ENCODE measurements at regions not wholly inside any gene's neighbourhood (a gene's known extent, or its start where the extent isn't known, plus 50 kb on each side); places are given as distances from the start of the nearest gene placed in this dataset.

DNA sequence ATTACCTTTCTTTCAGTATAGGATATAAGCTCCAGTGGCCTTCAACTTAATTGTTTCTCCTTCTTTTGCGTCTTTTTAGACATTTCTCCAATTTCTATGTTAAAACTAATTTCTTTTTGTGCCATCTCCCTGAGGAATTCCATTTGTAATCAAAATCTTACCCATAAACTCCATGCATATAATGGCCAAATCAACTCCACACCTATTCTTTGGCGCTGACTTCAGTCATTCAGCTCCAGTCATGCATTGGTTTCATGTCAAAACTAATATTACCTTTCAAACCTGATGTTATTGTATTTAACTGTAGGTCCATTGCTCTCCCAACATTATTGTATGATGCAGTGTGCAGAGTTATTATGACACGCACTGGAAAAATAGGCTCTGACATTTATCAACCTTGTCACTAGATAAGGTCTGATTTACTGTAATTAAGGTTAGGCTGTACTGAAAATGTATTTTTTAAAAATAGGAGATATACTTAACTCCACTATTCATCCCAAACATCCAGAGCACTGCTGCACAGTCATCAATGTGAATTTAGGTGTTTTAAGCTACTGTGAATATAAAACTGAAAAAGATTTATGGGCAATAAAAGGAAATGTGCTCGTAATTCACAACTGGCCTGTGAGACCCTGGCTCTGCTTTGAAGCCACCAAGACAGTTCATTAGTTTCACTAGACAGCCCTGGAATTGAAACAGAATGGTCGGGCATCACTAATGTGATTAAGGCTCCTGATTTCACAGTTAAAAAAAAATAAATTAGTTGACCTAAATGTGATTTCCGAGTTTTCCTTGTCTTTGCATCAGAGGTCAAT is 180.6 kb upstream of the GRIA4 start (continued):
- TF ChIP-seq, protein P1, sequence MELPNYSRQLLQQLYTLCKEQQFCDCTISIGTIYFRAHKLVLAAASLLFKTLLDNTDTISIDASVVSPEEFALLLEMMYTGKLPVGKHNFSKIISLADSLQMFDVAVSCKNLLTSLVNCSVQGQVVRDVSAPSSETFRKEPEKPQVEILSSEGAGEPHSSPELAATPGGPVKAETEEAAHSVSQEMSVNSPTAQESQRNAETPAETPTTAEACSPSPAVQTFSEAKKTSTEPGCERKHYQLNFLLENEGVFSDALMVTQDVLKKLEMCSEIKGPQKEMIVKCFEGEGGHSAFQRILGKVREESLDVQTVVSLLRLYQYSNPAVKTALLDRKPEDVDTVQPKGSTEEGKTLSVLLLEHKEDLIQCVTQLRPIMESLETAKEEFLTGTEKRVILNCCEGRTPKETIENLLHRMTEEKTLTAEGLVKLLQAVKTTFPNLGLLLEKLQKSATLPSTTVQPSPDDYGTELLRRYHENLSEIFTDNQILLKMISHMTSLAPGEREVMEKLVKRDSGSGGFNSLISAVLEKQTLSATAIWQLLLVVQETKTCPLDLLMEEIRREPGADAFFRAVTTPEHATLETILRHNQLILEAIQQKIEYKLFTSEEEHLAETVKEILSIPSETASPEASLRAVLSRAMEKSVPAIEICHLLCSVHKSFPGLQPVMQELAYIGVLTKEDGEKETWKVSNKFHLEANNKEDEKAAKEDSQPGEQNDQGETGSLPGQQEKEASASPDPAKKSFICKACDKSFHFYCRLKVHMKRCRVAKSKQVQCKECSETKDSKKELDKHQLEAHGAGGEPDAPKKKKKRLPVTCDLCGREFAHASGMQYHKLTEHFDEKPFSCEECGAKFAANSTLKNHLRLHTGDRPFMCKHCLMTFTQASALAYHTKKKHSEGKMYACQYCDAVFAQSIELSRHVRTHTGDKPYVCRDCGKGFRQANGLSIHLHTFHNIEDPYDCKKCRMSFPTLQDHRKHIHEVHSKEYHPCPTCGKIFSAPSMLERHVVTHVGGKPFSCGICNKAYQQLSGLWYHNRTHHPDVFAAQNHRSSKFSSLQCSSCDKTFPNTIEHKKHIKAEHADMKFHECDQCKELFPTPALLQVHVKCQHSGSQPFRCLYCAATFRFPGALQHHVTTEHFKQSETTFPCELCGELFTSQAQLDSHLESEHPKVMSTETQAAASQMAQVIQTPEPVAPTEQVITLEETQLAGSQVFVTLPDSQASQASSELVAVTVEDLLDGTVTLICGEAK (IDR thresholded peaks at IDR 0.05; ENCODE audit: borderline replicate concordance): no peak
- no peak for TF ChIP-seq HDAC6 (IDR thresholded peaks at IDR 0.05; ENCODE audit: unreplicated experiment)

DNA sequence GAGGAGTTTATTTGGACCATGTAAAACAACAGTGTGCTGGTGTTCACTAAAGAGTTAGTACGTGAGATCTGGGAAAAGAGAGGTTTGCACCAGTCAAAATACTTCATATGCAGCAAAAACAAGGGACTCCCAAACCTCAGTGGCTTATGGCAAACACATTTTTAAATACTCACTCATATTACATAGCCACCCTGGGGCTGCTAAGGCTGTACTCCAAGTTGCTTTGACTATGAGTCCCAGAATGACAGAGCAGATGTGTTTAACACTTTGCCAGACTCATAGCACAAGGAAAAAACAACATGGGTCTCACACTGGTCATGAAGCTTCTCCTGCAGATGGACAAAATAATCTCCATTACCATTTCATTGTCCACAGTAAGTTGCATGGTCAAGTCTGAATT is 202.8 kb upstream of the GRIA4 start:
- Histone ChIP-seq H3K27ac (ENCODE audit: control insufficient read depth, insufficient read depth) (no peak overlapping the region), H3K4me3 (no peak overlapping the region), H3K9ac (ENCODE audit: control insufficient read depth, insufficient read depth, low read length) (no peak overlapping the region), H3K27me3 (replicated peaks in 1 of 2; ENCODE audit: control insufficient read depth in 2 of 2, insufficient read depth in 2 of 2, low read length in 1 of 2) (no peaks in the 10 kb centered on the region), H3K9me3 (replicated peaks; ENCODE audit: control insufficient read depth, insufficient read depth, low read length) (no peaks in the 10 kb centered on the region), H3K4me2 (ENCODE audit: control insufficient read depth, insufficient read depth) (no peak overlapping the region), H3K79me2 (ENCODE audit: control insufficient read depth, insufficient read depth, low read length) (no peaks in the 10 kb centered on the region), H4K20me1 (ENCODE audit: control insufficient read depth, insufficient read depth) (no peaks in the 10 kb centered on the region), H2AFZ (ENCODE audit: control insufficient read depth, low read depth, low read length) (no peak overlapping the region), H3K4me1 (ENCODE audit: control insufficient read depth, insufficient read depth, low read length) (no peaks in the 10 kb centered on the region), H3K36me3 (ENCODE audit: control insufficient read depth in 2 of 2, insufficient read depth in 2 of 2, low read length in 1 of 2) (no peaks in the 10 kb centered on the region)
- no peak for FAIRE-seq
- DNase-seq (ENCODE audit: low read depth, low spot score): no peak
- ChIA-PET CTCF (no interaction called here), SMC1A (ENCODE audit: uncharacterized antibody, unreplicated experiment) (no interaction called here), POLR2A (no interaction called here), RAD21 (ENCODE audit: unreplicated experiment) (no interaction called here)
- BruUV-seq (replicated peaks): no TSS peak
- intact Hi-C loops (cut with micrococcal nuclease; ENCODE audit: unreplicated experiment) (no loop called here), in situ Hi-C loops (cut with MboI) (no loop called here)
- WGBS (ENCODE audit: insufficient coverage, insufficient replicate concordance, low lambda C conversion rate, missing lambda C conversion rate): 0% methylated on average over 1 of the region's 1 CpG
- ATAC-seq: no peak
- no peak for TF ChIP-seq BCL11A (IDR thresholded peaks at IDR 0.05; ENCODE audit: low read depth, low read length)
- TF ChIP-seq MLLT1 (IDR thresholded peaks at IDR 0.05): no peak
- no peak for TF ChIP-seq HCFC1 (IDR thresholded peaks at IDR 0.05; ENCODE audit: low read length)
- no peak for TF ChIP-seq NFYB (IDR thresholded peaks at IDR 0.05; ENCODE audit: insufficient read depth, low read depth, low read length)
- TF ChIP-seq RB1 (IDR thresholded peaks at IDR 0.05; ENCODE audit: borderline replicate concordance): no peak
- TF ChIP-seq, protein P2, sequence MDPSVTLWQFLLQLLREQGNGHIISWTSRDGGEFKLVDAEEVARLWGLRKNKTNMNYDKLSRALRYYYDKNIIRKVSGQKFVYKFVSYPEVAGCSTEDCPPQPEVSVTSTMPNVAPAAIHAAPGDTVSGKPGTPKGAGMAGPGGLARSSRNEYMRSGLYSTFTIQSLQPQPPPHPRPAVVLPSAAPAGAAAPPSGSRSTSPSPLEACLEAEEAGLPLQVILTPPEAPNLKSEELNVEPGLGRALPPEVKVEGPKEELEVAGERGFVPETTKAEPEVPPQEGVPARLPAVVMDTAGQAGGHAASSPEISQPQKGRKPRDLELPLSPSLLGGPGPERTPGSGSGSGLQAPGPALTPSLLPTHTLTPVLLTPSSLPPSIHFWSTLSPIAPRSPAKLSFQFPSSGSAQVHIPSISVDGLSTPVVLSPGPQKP (IDR thresholded peaks at IDR 0.05; ENCODE audit: low read depth, low read length): no peak
- no peak for TF ChIP-seq POLR2AphosphoS5 (IDR thresholded peaks at IDR 0.05; ENCODE audit: low read length)
- TF ChIP-seq IRF5 (IDR thresholded peaks at IDR 0.05; ENCODE audit: borderline replicate concordance): no peak
- no peak for TF ChIP-seq PAX5 (IDR thresholded peaks at IDR 0.05; ENCODE audit: borderline replicate concordance, low read depth, low read length)
- TF ChIP-seq DPF2 (IDR thresholded peaks at IDR 0.05): no peak

Measured in GM12878 (cell line).